Activated T-helper 17 cell treated with anti-CD3 and anti-CD28 coated beads, Interleukin-2, amount 50 U/mL, for 72 hours (primary cell): ENCODE measurements at regions not wholly inside any gene's neighbourhood (a gene's known extent, or its start where the extent isn't known, plus 50 kb on each side); places are given as distances from the start of the nearest gene placed in this dataset.

ENCODE experiments used
- ATAC-seq: fragments of 150-1000 bp; cut with Tn5 transposase; replicated peaks from 2 replicates; pipeline ENCODE4 v1.10.0; 2021; ENCODE audit warnings: mild to moderate bottlenecking, moderate library complexity
- H3K27ac Mint-ChIP-seq: one replicate; pipeline ENCODE4 v1.8.0; 2022; ENCODE audit warnings: mixed read lengths
- H3K27me3 Mint-ChIP-seq: one replicate; pipeline ENCODE4 v1.8.0; 2022; ENCODE audit warnings: mixed read lengths
- H3K36me3 Mint-ChIP-seq: one replicate; pipeline ENCODE4 v1.8.0; 2022; ENCODE audit warnings: low read depth, mild to moderate bottlenecking, mixed read lengths
- H3K4me1 Mint-ChIP-seq: one replicate; pipeline ENCODE4 v1.8.0; 2022; ENCODE audit warnings: mixed read lengths
- H3K4me3 Mint-ChIP-seq: one replicate; pipeline ENCODE4 v1.8.0; 2022; ENCODE audit warnings: mild to moderate bottlenecking, mixed read lengths
- H3K9me3 Mint-ChIP-seq: one replicate; pipeline ENCODE4 v1.8.0; 2022; ENCODE audit warnings: mixed read lengths

DNA sequence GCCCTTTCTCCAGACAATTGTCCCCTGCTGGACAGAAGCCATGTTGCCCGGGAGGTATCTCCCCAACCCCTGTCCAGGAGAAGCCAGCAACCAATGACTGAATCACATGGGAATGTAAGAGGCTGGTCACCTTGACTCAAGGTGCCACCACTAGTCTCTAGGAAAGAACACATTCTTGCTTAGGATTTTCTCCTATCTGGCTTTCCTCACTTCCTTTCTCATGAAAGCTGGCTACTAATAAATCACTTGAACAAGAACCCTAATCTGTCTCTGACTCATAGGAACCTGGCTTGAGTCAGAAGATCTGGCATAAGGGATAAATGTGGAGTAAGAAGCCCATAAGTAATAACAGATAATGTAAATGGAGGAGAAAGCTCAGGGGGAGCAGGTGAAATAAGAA is 101.4 kb upstream of the C11orf87 start:
- Mint-ChIP-seq H3K27ac (no peak overlapping the region), H3K9me3 (peaks cover 10% of the 10 kb centered on the region), H3K27me3 (no peaks in the 10 kb centered on the region)

DNA sequence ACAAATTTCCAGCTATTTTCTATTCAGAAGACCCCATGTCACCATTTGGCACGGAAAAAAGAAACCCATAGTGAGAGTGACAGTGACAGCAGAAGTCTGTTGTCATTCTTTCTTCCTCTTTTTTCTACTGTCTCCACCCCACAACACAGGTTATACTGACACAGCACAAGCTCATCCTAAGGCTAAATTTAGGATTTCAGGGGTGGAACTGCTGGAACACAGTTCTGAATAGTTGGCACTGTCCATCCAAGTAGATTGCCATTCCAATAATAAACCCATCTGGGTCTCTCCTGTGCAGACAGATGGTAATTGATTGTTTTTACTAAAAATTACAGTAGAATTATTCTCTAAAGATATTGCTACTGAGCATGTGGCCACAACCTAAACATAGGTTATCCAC is 95.2 kb upstream of the C11orf87 start:
- no peaks in the 10 kb centered on the region for H3K4me1 Mint-ChIP-seq
- no peak overlapping the region for H3K27ac Mint-ChIP-seq
- H3K9me3 Mint-ChIP-seq, result peaks cover 3% of the 10 kb centered on the region
- H3K36me3 Mint-ChIP-seq, result no peaks in the 10 kb centered on the region
- H3K4me3 Mint-ChIP-seq, result no peak overlapping the region
- ATAC-seq, result no peak
- H3K27me3 Mint-ChIP-seq, result no peaks in the 10 kb centered on the region

More for the DNA sequence above, 101.4 kb upstream of the C11orf87 start:
- H3K36me3 Mint-ChIP-seq, result no peaks in the 10 kb centered on the region
- H3K4me3 Mint-ChIP-seq, result no peak overlapping the region
- no peaks in the 10 kb centered on the region for H3K4me1 Mint-ChIP-seq
- ATAC-seq, result no peak

DNA sequence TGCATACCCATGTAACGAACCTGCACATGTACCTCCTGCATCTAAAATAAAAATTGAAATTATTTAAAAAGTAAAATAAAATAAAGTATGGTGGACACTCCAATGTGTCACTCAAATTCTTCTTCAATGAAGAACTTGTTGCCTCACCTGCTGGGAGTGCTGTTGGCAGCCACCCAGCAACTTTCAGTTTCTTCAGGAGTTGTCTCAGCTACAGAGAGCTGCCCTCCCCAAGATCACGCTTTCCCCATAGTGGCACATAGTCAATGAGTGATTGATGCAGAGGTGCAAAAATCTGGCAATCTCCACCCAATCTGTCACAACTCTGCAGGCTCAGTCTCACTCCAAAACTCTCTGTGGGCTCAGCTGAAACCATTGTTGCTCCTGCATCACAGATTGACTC is 92.3 kb upstream of the C11orf87 start:
- Mint-ChIP-seq H3K27ac (no peak overlapping the region), H3K4me3 (no peak overlapping the region), H3K36me3 (no peaks in the 10 kb centered on the region), H3K4me1 (no peaks in the 10 kb centered on the region), H3K27me3 (no peaks in the 10 kb centered on the region), H3K9me3 (peaks cover 3% of the 10 kb centered on the region)
- no peak for ATAC-seq

DNA sequence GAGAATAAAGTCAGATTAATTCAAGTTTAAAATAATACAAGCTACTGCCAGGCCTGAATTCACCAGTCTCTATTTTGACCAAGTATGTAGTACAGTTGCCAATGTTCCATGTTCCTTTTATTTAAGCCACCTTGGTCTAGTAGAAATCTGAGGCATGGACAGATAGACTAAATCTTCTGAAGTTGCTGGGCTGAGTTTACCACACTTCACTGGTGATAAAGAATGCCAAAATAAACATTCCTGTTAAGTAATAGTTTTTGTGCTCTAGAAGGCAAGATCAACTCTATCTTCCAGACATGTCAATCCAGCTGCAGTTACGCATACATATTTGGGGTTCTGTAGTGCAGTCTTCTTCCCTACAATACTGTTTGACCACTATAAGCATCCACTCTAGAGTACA is 83.9 kb upstream of the C11orf87 start:
- Mint-ChIP-seq H3K4me3 (no peak overlapping the region), H3K27me3 (no peaks in the 10 kb centered on the region), H3K36me3 (no peaks in the 10 kb centered on the region), H3K9me3 (peaks cover 11% of the 10 kb centered on the region), H3K4me1 (no peaks in the 10 kb centered on the region), H3K27ac (no peak overlapping the region)
- no peak for ATAC-seq

DNA sequence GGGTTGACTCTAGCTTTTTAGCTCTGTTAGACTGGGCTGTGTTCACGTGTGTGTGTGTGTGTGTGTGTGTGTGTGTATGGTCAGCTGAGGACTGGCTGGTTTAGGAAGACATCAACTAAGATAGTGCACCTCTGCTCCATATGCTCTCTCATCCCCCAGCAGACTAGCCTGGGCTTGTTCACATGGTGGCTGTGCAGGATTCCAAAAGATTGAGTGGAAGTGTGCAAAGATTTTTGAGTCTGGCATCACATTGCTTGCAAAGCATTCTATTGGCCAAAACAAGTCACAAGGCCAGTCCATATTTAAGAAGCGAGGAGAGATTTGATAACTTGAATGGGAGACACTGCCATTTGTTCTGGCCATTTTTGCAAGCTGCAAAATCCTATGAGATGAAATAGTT is 79.7 kb upstream of the C11orf87 start:
- Mint-ChIP-seq H3K9me3 (peaks cover 9% of the 10 kb centered on the region), H3K27me3 (no peaks in the 10 kb centered on the region), H3K4me1 (no peaks in the 10 kb centered on the region), H3K36me3 (no peaks in the 10 kb centered on the region), H3K27ac (no peak overlapping the region), H3K4me3 (no peak overlapping the region)
- no peak for ATAC-seq

DNA sequence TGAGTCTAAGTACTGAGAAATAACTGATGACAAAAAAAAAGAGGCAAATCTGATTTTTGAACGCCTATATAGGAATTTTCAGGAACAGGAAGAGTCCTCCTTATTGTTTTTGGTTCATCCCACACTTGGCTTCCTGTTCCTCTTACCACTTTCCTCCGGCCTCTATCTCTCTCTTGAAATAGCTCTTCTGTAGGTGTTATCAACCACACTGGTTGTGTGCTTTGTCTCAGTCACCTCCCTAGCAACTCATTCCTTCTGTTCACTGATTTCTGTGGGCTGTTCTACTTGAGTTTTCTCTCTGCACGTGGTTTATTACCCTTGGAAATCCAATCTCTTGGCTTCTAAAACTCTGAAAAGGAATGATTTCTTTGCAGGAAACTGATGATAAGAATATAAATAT is 78.7 kb upstream of the C11orf87 start:
- H3K9me3 Mint-ChIP-seq, result peaks cover 11% of the 10 kb centered on the region
- H3K27ac Mint-ChIP-seq, result no peak overlapping the region
- H3K36me3 Mint-ChIP-seq, result no peaks in the 10 kb centered on the region
- no peak for ATAC-seq
- no peak overlapping the region for H3K4me3 Mint-ChIP-seq
- H3K27me3 Mint-ChIP-seq, result no peaks in the 10 kb centered on the region
- H3K4me1 Mint-ChIP-seq, result no peaks in the 10 kb centered on the region

DNA sequence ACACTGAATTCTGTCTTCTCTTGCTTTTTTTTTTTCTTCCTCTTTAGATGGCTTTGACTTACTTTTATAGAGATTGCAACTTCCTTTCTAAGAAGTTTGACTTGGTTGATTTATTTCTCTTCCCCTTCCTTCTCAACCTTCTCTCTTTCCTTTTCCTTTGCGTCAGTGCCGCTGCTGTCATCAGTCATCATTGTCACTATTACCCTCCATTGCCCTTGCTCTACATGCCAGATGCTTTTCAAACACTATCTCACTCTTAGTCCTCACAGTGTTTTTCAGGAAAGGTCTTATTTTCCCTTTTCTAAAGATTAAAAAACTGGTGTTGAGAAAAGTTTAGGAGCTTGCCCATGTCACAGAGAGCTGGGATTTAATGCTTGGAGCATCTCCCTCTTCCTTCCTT is 74.7 kb upstream of the C11orf87 start:
- ATAC-seq, result no peak
- Mint-ChIP-seq H3K4me3 (no peak overlapping the region), H3K27me3 (no peaks in the 10 kb centered on the region), H3K9me3 (peaks cover 14% of the 10 kb centered on the region), H3K4me1 (no peaks in the 10 kb centered on the region), H3K27ac (no peak overlapping the region), H3K36me3 (no peaks in the 10 kb centered on the region)

DNA sequence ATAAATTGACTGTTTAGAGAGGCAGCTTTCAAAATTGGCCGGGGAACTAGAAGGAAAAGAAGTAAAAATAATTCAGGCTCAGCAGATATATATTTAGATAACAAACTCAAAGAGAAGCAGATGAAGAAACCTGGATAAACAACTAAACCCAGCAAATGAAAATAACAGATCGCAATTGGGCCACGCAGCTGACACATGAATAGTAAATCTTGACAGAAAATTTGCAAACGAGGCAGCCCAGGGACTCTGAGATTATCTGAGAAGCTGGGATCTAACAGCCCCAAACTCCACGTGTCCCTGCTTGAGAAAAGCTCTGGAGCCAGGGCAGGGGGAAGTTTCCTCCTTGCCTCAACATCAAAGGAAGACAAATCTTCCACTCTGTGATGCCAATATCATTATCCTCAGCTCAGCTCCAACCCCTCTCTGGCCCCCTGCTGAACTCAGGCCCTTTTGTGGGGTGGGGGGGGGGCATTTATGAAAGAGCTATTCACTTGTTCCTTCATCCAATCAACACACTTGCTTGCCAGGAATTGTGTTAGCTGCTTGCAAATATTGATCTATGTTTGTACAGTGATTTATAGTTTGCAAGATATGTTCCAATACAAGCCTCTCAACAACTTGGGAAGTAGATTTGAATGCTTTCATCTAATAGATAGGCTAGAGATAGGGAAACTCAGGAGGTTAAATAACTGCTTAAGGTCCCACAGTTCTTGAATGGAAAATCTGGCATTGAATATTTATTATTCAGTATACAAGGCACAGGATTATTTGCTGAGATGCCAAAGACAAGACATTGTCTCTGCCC is 72.5 kb upstream of the C11orf87 start:
- H3K36me3 Mint-ChIP-seq, result no peaks in the 10 kb centered on the region
- H3K4me3 Mint-ChIP-seq, result no peak overlapping the region
- no peak overlapping the region for H3K27ac Mint-ChIP-seq
- no peak for ATAC-seq
- peaks cover 18% of the 10 kb centered on the region for H3K9me3 Mint-ChIP-seq
- no peaks in the 10 kb centered on the region for H3K4me1 Mint-ChIP-seq
- no peaks in the 10 kb centered on the region for H3K27me3 Mint-ChIP-seq

DNA sequence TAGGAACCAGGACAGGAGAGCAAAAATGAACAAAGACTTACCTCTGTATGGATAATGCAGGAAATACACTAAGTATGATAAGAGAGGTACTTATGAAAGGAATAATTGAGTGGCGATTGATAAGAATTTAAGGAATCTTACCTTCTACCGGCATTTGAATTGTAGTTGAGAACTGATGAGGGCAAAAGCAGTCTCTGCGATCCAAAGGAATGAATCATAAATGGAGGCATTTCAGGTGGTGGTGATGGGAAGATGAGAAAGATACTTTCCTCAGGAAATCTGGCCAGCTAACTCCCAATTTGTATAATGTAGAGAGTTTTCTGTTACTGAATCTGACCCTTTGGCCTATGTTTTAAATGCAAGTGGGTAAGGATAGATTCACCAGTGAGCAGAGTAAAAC is 71.9 kb upstream of the C11orf87 start:
- no peaks in the 10 kb centered on the region for H3K4me1 Mint-ChIP-seq
- H3K27ac Mint-ChIP-seq, result no peak overlapping the region
- no peak for ATAC-seq
- no peaks in the 10 kb centered on the region for H3K36me3 Mint-ChIP-seq
- H3K9me3 Mint-ChIP-seq, result peaks cover 16% of the 10 kb centered on the region
- no peaks in the 10 kb centered on the region for H3K27me3 Mint-ChIP-seq
- no peak overlapping the region for H3K4me3 Mint-ChIP-seq

DNA sequence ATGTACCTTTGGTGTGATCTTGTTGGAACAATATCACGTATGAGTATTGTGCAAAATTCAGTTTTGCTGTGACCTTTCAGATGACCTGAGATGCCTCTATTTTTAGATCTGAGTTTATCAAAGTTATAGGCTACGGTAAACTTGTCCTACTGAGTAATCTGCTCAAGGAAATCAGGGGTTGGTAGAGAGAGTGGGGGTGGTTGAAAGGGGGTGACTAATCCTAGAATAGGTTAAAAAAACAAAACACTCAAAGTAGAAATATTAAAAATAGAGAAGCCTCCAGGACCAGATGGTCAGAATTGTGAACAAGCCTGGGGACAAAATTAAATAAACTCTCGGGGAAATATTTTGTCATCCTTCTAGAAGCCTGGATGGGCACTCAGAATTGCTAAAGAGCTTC is 59.9 kb upstream of the C11orf87 start:
- Mint-ChIP-seq H3K27me3 (no peaks in the 10 kb centered on the region), H3K36me3 (no peaks in the 10 kb centered on the region), H3K4me3 (no peak overlapping the region), H3K27ac (no peak overlapping the region), H3K4me1 (no peaks in the 10 kb centered on the region), H3K9me3 (peaks cover 3% of the 10 kb centered on the region)
- ATAC-seq, result no peak

DNA sequence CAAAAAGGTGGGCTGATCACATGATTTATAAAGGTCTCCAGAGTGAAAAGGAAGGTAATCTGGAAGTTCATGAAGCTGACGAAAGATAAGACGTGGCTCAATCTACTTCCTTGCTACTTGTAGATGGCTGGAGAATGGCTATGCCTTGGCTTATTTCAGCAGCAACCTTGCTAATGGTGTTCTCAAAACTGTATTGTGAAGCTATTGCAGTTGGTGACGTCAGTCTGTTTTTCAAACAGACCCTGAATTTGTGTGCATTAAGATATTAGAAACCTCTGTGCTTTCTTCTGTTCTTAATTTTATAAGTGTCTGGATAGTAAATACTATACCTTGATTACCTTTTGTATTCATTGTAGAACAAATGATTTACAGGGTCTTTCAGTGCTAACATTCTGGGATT is 58.3 kb upstream of the C11orf87 start:
- Mint-ChIP-seq H3K4me3 (no peak overlapping the region), H3K9me3 (peaks cover 3% of the 10 kb centered on the region), H3K36me3 (no peaks in the 10 kb centered on the region), H3K27me3 (no peaks in the 10 kb centered on the region), H3K4me1 (no peaks in the 10 kb centered on the region), H3K27ac (no peak overlapping the region)
- no peak for ATAC-seq

DNA sequence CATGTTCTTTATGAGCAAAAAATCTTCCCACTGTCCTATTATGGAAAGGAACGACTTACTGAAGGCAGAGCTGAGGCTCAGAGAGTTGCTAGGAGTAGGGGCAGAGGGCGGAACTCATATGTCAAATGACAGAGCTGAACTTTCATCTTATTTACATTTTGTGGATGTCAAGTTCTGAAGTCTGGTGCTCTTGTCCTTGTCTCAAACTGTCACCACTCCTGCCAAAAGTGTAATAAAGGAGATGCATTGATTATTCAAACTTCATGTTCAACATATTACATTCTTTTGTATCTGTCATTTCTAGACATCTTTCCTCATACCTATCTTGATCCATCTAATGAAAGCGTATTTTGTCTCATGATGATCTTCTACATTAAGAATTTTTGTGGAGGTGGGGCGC is 57.1 kb upstream of the C11orf87 start:
- no peak for ATAC-seq

DNA sequence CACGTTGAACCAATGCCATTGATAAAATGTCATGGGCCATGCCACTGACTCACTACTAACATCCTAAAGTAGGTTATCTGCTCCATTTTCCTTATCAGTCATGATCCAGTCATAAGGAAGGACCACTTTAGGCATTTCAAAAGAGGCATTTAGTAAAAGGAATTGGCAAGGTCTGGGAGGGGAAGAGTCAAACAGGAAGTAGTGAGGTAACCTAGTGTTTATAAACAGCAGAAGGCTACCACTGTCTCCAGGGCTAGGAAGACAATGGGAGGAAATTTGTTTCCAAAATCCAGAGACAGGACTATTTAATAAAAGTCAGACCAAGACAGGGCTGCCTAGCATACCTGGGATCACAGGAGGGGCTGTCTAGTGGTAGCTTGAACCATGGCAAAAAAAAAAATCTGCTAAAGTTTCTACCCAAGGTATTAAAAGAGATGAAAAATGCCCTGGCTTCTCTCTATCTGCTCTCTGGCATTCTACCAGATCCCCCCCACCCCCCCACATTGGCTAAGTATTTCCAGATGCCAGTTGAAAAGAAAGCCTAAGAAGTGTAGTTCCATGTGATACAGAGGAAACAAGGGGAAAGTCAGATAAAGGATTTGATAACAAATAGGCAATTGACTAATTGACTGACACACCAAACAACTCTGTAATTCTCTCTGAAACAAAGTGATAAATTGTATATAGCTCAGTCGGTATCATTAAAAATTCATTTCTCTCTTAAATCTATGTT is 50.4 kb upstream of the C11orf87 start:
- H3K4me1 Mint-ChIP-seq, result no peaks in the 10 kb centered on the region
- ATAC-seq, result no peak
- H3K9me3 Mint-ChIP-seq, result peaks cover 18% of the 10 kb centered on the region
- no peaks in the 10 kb centered on the region for H3K27me3 Mint-ChIP-seq
- H3K27ac Mint-ChIP-seq, result no peak overlapping the region
- no peak overlapping the region for H3K4me3 Mint-ChIP-seq
- H3K36me3 Mint-ChIP-seq, result no peaks in the 10 kb centered on the region

More for the DNA sequence above, 57.1 kb upstream of the C11orf87 start:
- no peak overlapping the region for H3K4me3 Mint-ChIP-seq
- no peak overlapping the region for H3K27ac Mint-ChIP-seq
- no peaks in the 10 kb centered on the region for H3K4me1 Mint-ChIP-seq
- no peaks in the 10 kb centered on the region for H3K36me3 Mint-ChIP-seq
- peaks cover 7% of the 10 kb centered on the region for H3K9me3 Mint-ChIP-seq
- no peaks in the 10 kb centered on the region for H3K27me3 Mint-ChIP-seq
